Esophagus squamous epithelium (tissue), 4 donors: ENCODE measurements at regions not wholly inside any gene's neighbourhood (a gene's known extent, or its start where the extent isn't known, plus 50 kb on each side); places are given as distances from the start of the nearest gene placed in this dataset.

Source experiments
- CTCF ChIP-seq, 6 experiments: fragments of 450-650 bp in 4 of 6; fragments of 200-600 bp in 2 of 6; sonication (generic) in 2 of 6; IDR thresholded peaks; one replicate each; pipeline ENCODE4 v1.5.1; 2016 to 2019; ENCODE audit warnings: antibody characterized with exemption in 6 of 6, mild to moderate bottlenecking in 4 of 6, moderate library complexity in 4 of 6
- POLR2A ChIP-seq, 4 donors: fragments of 450-650 bp; IDR thresholded peaks; one replicate each; pipeline ENCODE4 v1.6.1; 2017; ENCODE audit warnings: antibody characterized with exemption in 4 of 4, mild to moderate bottlenecking in 4 of 4, moderate library complexity in 3 of 4

- TF ChIP-seq CTCF (IDR thresholded peaks at IDR 0.05) (no peak), POLR2A (IDR thresholded peaks at IDR 0.05) (no peak)
These were observed 1517.5 kb upstream of the PIK3C3 start for GRCh38 chr18:40437517-40437916.
